ENCODE measurements at regions not wholly inside any gene's neighbourhood (a gene's known extent, or its start where the extent isn't known, plus 50 kb on each side); places are given as distances from the start of the nearest gene placed in this dataset.

- peak in 1 of 2 donors; percentile 47 for ATAC-seq
These were observed 754.5 kb downstream of the C6orf118 start for GRCh38 chr6:164554700-164555476.

GRCh38 chr6:164554226-164554625, 755.2 kb downstream of the C6orf118 start:
- DNase-seq (no peak), ATAC-seq (no peak)
- intact Hi-C loops (cut with DNase I): no loop called here

More at GRCh38 chr6:164554700-164555476, 754.5 kb downstream of the C6orf118 start:
- no peak for DNase-seq
- intact Hi-C loops (cut with DNase I): no loop called here

GRCh38 chr6:164551706-164552105, 757.7 kb downstream of the C6orf118 start:
- DNase-seq (no peak), ATAC-seq (no peak)
- intact Hi-C loops (cut with DNase I): no loop called here

GRCh38 chr6:164547076-164547475, 762.3 kb downstream of the C6orf118 start:
- ATAC-seq: no peak
- DNase-seq: no peak
- intact Hi-C loops (cut with DNase I): no loop called here

GRCh38 chr6:164546263-164546662, 763.1 kb downstream of the C6orf118 start:
- intact Hi-C loops (cut with DNase I): no loop called here
- no peak for DNase-seq
- no peak for ATAC-seq

GRCh38 chr6:164534070-164534766, 775.2 kb downstream of the C6orf118 start:
- DNase-seq: no peak
- no peak for ATAC-seq
- intact Hi-C loops (cut with DNase I): no loop called here

- intact Hi-C loops (cut with DNase I): no loop called here
- peak in 1 of 2 donors; percentile 42 for ATAC-seq
- DNase-seq: no peak
These were observed 776.4 kb downstream of the C6orf118 start for GRCh38 chr6:164533045-164533362.

- intact Hi-C loops (cut with DNase I): no loop called here
- DNase-seq (no peak), ATAC-seq (no peak)
These were observed 777.0 kb downstream of the C6orf118 start for GRCh38 chr6:164532198-164533044.

- intact Hi-C loops (cut with DNase I): no loop called here
- ATAC-seq (no peak), DNase-seq (no peak)
These were observed 777.7 kb downstream of the C6orf118 start for GRCh38 chr6:164531736-164532135.

GRCh38 chr6:164528539-164528938, 780.9 kb downstream of the C6orf118 start:
- no peak for ATAC-seq
- no peak for DNase-seq
- intact Hi-C loops (cut with DNase I): no loop called here

GRCh38 chr6:164523087-164523654, 786.2 kb downstream of the C6orf118 start:
- ATAC-seq (no peak), DNase-seq (no peak)
- intact Hi-C loops (cut with DNase I): no loop called here

- ATAC-seq (no peak), DNase-seq (no peak)
- intact Hi-C loops (cut with DNase I): no loop called here
These were observed 788.5 kb downstream of the C6orf118 start for GRCh38 chr6:164520916-164521315.

- ATAC-seq: no peak
- intact Hi-C loops (cut with DNase I): no loop called here
- no peak for DNase-seq
These were observed 802.0 kb downstream of the C6orf118 start for GRCh38 chr6:164507206-164507940.

- intact Hi-C loops (cut with DNase I): no loop called here
- DNase-seq (no peak), ATAC-seq (no peak)
These were observed 804.0 kb downstream of the C6orf118 start for GRCh38 chr6:164505425-164505824.

GRCh38 chr6:164502833-164503232, 806.6 kb downstream of the C6orf118 start:
- intact Hi-C loops (cut with DNase I): no loop called here
- DNase-seq (no peak), ATAC-seq (no peak)

- no peak for ATAC-seq
- intact Hi-C loops (cut with DNase I): no loop called here
- no peak for DNase-seq
These were observed 813.4 kb downstream of the C6orf118 start for GRCh38 chr6:164495882-164496495.

GRCh38 chr6:164478426-164478825, 831.0 kb downstream of the C6orf118 start:
- DNase-seq: no peak
- ATAC-seq: no peak
- intact Hi-C loops (cut with DNase I): no loop called here

- DNase-seq (no peak), ATAC-seq (no peak)
- intact Hi-C loops (cut with DNase I): no loop called here
These were observed 831.6 kb downstream of the C6orf118 start for GRCh38 chr6:164477790-164478189.

- DNase-seq (no peak), ATAC-seq (no peak)
- intact Hi-C loops (cut with DNase I): no loop called here
These were observed 832.3 kb downstream of the C6orf118 start for GRCh38 chr6:164477101-164477500.
